Keratinocyte (primary cell): ENCODE measurements at regions not wholly inside any gene's neighbourhood (a gene's known extent, or its start where the extent isn't known, plus 50 kb on each side); places are given as distances from the start of the nearest gene placed in this dataset.

Experiments used
- DNase-seq: peaks from one replicate; pipeline ENCODE4 v3.0.0-alpha.2; 2011; ENCODE audit warnings: low read depth, missing footprints, low spot score
- FAIRE-seq: peaks from 2 replicates; lab custom pipeline; 2011; peaks lifted over from hg19 to GRCh38; lab: Jason Lieb, UNC
- H2AFZ ChIP-seq: 2 replicates; pipeline ENCODE4 v1.6.0; 2012; ENCODE audit warnings: low read length, control low read depth, inconsistent platforms; ENCODE audit not compliant: control insufficient read depth
- H3K27ac ChIP-seq: 2 replicates; pipeline ENCODE4 v1.5.1; 2011; ENCODE audit warnings: low read length; ENCODE audit not compliant: control insufficient read depth, insufficient read depth
- H3K27me3 ChIP-seq: 3 replicates; pipeline ENCODE4 v1.6.0; 2011; ENCODE audit warnings: low read length; ENCODE audit not compliant: control insufficient read depth, insufficient read depth; ENCODE audit errors: extremely low read depth
- H3K36me3 ChIP-seq, 2 experiments: 2 replicates in 1 of 2; 3 replicates in 1 of 2; pipeline ENCODE4 v1.5.1; 2011; ENCODE audit warnings: low read length in 2 of 2, mild to moderate bottlenecking in 1 of 2; ENCODE audit not compliant: control insufficient read depth in 2 of 2, insufficient read depth in 2 of 2; ENCODE audit errors: extremely low read depth in 1 of 2
- H3K4me1 ChIP-seq: 3 replicates; pipeline ENCODE4 v1.5.1; 2011; ENCODE audit warnings: low read length; ENCODE audit not compliant: control insufficient read depth, insufficient read depth; ENCODE audit errors: extremely low read depth
- H3K4me2 ChIP-seq: 3 replicates; pipeline ENCODE4 v1.6.0; 2011; ENCODE audit warnings: low read depth, low read length; ENCODE audit not compliant: control insufficient read depth, insufficient read depth; ENCODE audit errors: extremely low read depth
- H3K4me3 ChIP-seq, 3 experiments: fragments of 200-600 bp in 1 of 3; sonication (generic) in 1 of 3; 2 replicates in 2 of 3; 3 replicates in 1 of 3; pipeline ENCODE4 v1.5.1; 2011 to 2016; ENCODE audit warnings: low read length in 3 of 3, mild to moderate bottlenecking in 3 of 3, control low read depth in 2 of 3, inconsistent platforms in 1 of 3, low read depth in 1 of 3, mixed read lengths in 1 of 3, mixed run types in 1 of 3, moderate library complexity in 1 of 3; ENCODE audit not compliant: control insufficient read depth in 2 of 3, insufficient read depth in 2 of 3; ENCODE audit errors: extremely low read depth in 1 of 3
- H3K79me2 ChIP-seq: 2 replicates; pipeline ENCODE4 v1.6.0; 2012; ENCODE audit warnings: low read length; ENCODE audit not compliant: control insufficient read depth, insufficient read depth
- H3K9ac ChIP-seq: 3 replicates; pipeline ENCODE4 v1.6.0; 2011; ENCODE audit warnings: low read length; ENCODE audit not compliant: control insufficient read depth, insufficient read depth; ENCODE audit errors: extremely low read depth
- H3K9me1 ChIP-seq: 3 replicates; pipeline ENCODE4 v1.6.0; 2011; ENCODE audit warnings: low read length; ENCODE audit not compliant: control insufficient read depth, insufficient read depth; ENCODE audit errors: extremely low read depth
- H3K9me3 ChIP-seq: 2 replicates; pipeline ENCODE4 v1.5.1; 2012; ENCODE audit warnings: low read depth, low read length; ENCODE audit not compliant: control insufficient read depth
- H4K20me1 ChIP-seq: 3 replicates; pipeline ENCODE4 v1.6.0; 2011; ENCODE audit warnings: low read length; ENCODE audit not compliant: control insufficient read depth, insufficient read depth; ENCODE audit errors: extremely low read depth
- EZH2 ChIP-seq: IDR thresholded peaks from one replicate; pipeline ENCODE4 v1.6.1; 2012; ENCODE audit warnings: inconsistent platforms, mild to moderate bottlenecking, low read length, moderate library complexity
- dilution Hi-C: fragments of 300-500 bp; cut with MboI; formaldehyde crosslinking; loops from one replicate; pipeline ENCODE4 v1.7.0; 2020; ENCODE audit warnings: low sequenced_read_pairs; ENCODE audit not compliant: extremely low pct_ligation_motif_present
- TF ChIP-seq, protein P1 (sequence below), 3 experiments: IDR thresholded peaks in 1 of 3; conservative IDR thresholded peaks in 1 of 3; optimal IDR thresholded peaks in 1 of 3; 2 replicates in 2 of 3; 3 replicates in 1 of 3; pipeline versions ENCODE3 to v1.5.1; 2011; ENCODE audit warnings: low read length in 3 of 3, mild to moderate bottlenecking in 3 of 3, moderate library complexity in 2 of 3, control low read depth in 1 of 3, inconsistent platforms in 1 of 3; ENCODE audit not compliant: insufficient read depth in 2 of 3; ENCODE audit errors: extremely low read depth in 1 of 3

DNA sequence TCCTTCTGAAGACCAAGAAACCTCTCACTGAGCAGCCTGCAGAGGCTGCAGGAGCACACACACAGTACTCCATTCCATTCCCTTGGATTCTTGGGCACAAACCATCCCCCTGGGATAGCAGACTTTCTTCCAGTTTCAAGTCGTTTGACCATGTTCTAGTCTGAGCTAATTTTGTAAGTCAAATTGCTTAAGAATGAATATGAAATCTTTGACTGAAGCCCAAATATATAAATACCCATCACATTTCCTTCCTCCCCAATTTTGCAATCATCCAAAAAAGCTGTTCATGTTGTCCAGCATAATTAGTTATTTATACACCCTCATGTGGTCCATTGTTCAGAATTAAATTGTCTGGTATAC is 231.2 kb upstream of the TPRG1 start:
- no peaks in the 10 kb centered on the region for H4K20me1 ChIP-seq
- no peak for TF ChIP-seq EZH2
- TF ChIP-seq, protein P1, sequence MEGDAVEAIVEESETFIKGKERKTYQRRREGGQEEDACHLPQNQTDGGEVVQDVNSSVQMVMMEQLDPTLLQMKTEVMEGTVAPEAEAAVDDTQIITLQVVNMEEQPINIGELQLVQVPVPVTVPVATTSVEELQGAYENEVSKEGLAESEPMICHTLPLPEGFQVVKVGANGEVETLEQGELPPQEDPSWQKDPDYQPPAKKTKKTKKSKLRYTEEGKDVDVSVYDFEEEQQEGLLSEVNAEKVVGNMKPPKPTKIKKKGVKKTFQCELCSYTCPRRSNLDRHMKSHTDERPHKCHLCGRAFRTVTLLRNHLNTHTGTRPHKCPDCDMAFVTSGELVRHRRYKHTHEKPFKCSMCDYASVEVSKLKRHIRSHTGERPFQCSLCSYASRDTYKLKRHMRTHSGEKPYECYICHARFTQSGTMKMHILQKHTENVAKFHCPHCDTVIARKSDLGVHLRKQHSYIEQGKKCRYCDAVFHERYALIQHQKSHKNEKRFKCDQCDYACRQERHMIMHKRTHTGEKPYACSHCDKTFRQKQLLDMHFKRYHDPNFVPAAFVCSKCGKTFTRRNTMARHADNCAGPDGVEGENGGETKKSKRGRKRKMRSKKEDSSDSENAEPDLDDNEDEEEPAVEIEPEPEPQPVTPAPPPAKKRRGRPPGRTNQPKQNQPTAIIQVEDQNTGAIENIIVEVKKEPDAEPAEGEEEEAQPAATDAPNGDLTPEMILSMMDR (optimal IDR thresholded peaks at IDR 0.05 in 1 of 3, IDR thresholded peaks at IDR 0.05 in 1 of 3, conservative IDR thresholded peaks at IDR 0.05 in 1 of 3; ENCODE audit: extremely low read depth in 1 of 3, insufficient read depth in 2 of 3, low read length in 3 of 3) = no peak
- no peak overlapping the region for H3K27ac ChIP-seq
- H3K36me3 ChIP-seq = no peaks in the 10 kb centered on the region
- dilution Hi-C loops = loop anchor here (25.0 kb wide), 1 partner anchor 1203 kb away; the partner anchor contains the start of gene BCL6
- no peak overlapping the region for H2AFZ ChIP-seq
- no peak for DNase-seq
- H3K4me2 ChIP-seq = no peak overlapping the region
- no peaks in the 10 kb centered on the region for H3K4me1 ChIP-seq
- no peaks in the 10 kb centered on the region for H3K9me1 ChIP-seq
- no peak for FAIRE-seq
- H3K9ac ChIP-seq = no peak overlapping the region
- no peaks in the 10 kb centered on the region for H3K9me3 ChIP-seq
- no peaks in the 10 kb centered on the region for H3K79me2 ChIP-seq
- H3K4me3 ChIP-seq = no peak overlapping the region
- H3K27me3 ChIP-seq = no peaks in the 10 kb centered on the region

DNA sequence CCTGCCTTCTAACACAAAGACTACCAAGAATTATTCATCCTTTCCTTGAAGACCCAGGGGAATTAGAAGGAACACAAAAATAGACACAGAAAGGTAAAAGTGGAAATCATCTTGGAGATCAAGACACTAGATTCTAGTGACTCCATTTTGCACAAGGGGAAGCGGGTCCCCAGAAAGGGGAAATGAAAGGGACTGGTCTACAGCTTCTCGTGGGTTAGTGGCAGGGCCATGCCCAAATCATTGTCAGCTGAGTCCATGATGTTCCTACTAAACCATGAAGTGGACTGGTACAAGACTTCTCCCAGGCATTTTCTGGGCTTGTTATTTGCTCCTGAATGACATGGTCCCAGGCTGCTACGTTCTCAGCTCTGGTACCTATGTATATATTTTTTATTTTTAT is 230.7 kb upstream of the TPRG1 start:
- Histone ChIP-seq H3K27ac (no peak overlapping the region), H3K4me2 (no peak overlapping the region), H3K4me3 (no peak overlapping the region), H3K27me3 (no peaks in the 10 kb centered on the region), H2AFZ (no peak overlapping the region), H3K9me3 (no peaks in the 10 kb centered on the region), H4K20me1 (no peaks in the 10 kb centered on the region), H3K79me2 (no peaks in the 10 kb centered on the region), H3K9ac (no peak overlapping the region), H3K9me1 (no peaks in the 10 kb centered on the region), H3K36me3 (no peaks in the 10 kb centered on the region), H3K4me1 (no peaks in the 10 kb centered on the region)
- TF ChIP-seq EZH2 = no peak
- TF ChIP-seq, protein P1 (optimal IDR thresholded peaks at IDR 0.05 in 1 of 3, IDR thresholded peaks at IDR 0.05 in 1 of 3, conservative IDR thresholded peaks at IDR 0.05 in 1 of 3; ENCODE audit: extremely low read depth in 1 of 3, insufficient read depth in 2 of 3, low read length in 3 of 3) = no peak
- dilution Hi-C loops = loop anchor here (25.0 kb wide), 1 partner anchor 1204 kb away; the partner anchor contains the start of gene BCL6
- FAIRE-seq (no peak), DNase-seq (no peak)
